ENCODE measurements at regions not wholly inside any gene's neighbourhood (a gene's known extent, or its start where the extent isn't known, plus 50 kb on each side); places are given as distances from the start of the nearest gene placed in this dataset.

GRCh38 chr5:124072570-124072969, 560.6 kb downstream of the CSNK1G3 start:
- H3K79me2 ChIP-seq (ENCODE audit: control insufficient read depth, insufficient read depth, low read length) = no peaks in the 10 kb centered on the region

GRCh38 chr5:124071039-124071438, 559.1 kb downstream of the CSNK1G3 start:
- no peak overlapping the region for H3K4me3 ChIP-seq (replicated peaks in 1 of 4; ENCODE audit: control extremely low read depth in 1 of 4, insufficient read depth in 1 of 4, low read depth in 3 of 4, low read length in 4 of 4)
- no peak overlapping the region for H2AFZ ChIP-seq (ENCODE audit: low read length)
- TF ChIP-seq EZH2 (IDR thresholded peaks at IDR 0.05; ENCODE audit: low read length, missing control alignments) (no peak), CTCF (conservative IDR thresholded peaks at IDR 0.05 in 1 of 2, IDR thresholded peaks at IDR 0.05 in 1 of 2; ENCODE audit: low read depth in 1 of 2, low read length in 2 of 2) (no peak)
- H3K9ac ChIP-seq (ENCODE audit: insufficient read depth, low read length) = no peak overlapping the region
- no peak for DNase-seq (ENCODE audit: low read depth in 2 of 2)
- no peak overlapping the region for H3K4me2 ChIP-seq (ENCODE audit: extremely low read depth, insufficient read depth, low read length)
- no peaks in the 10 kb centered on the region for H3K36me3 ChIP-seq (ENCODE audit: control insufficient read depth, insufficient read depth, low read length)
- H3K4me1 ChIP-seq (ENCODE audit: control insufficient read depth, extremely low read depth, insufficient read depth, low read length) = no peaks in the 10 kb centered on the region
- H4K20me1 ChIP-seq (ENCODE audit: control insufficient read depth, extremely low read depth, insufficient read depth, low read length) = no peaks in the 10 kb centered on the region
- no peak overlapping the region for H3K27ac ChIP-seq (ENCODE audit: insufficient read depth, low read length)
- no peaks in the 10 kb centered on the region for H3K9me3 ChIP-seq (ENCODE audit: control insufficient read depth, insufficient read depth, low read depth, low read length)
- H3K79me2 ChIP-seq (ENCODE audit: control insufficient read depth, insufficient read depth, low read length) = no peaks in the 10 kb centered on the region
- H3K27me3 ChIP-seq (ENCODE audit: control insufficient read depth, insufficient read depth, low read length) = no peaks in the 10 kb centered on the region

More at GRCh38 chr5:124072570-124072969, 560.6 kb downstream of the CSNK1G3 start:
- Histone ChIP-seq H4K20me1 (ENCODE audit: control insufficient read depth, extremely low read depth, insufficient read depth, low read length) (no peaks in the 10 kb centered on the region), H3K4me1 (ENCODE audit: control insufficient read depth, extremely low read depth, insufficient read depth, low read length) (no peaks in the 10 kb centered on the region), H3K36me3 (ENCODE audit: control insufficient read depth, insufficient read depth, low read length) (no peaks in the 10 kb centered on the region), H3K4me3 (replicated peaks in 1 of 4; ENCODE audit: control extremely low read depth in 1 of 4, insufficient read depth in 1 of 4, low read depth in 3 of 4, low read length in 4 of 4) (no peak overlapping the region), H3K27ac (ENCODE audit: insufficient read depth, low read length) (no peak overlapping the region), H2AFZ (ENCODE audit: low read length) (no peak overlapping the region), H3K4me2 (ENCODE audit: extremely low read depth, insufficient read depth, low read length) (no peak overlapping the region), H3K9me3 (ENCODE audit: control insufficient read depth, insufficient read depth, low read depth, low read length) (no peaks in the 10 kb centered on the region), H3K27me3 (ENCODE audit: control insufficient read depth, insufficient read depth, low read length) (no peaks in the 10 kb centered on the region), H3K9ac (ENCODE audit: insufficient read depth, low read length) (no peak overlapping the region)
- no peak for DNase-seq (ENCODE audit: low read depth in 2 of 2)
- TF ChIP-seq EZH2 (IDR thresholded peaks at IDR 0.05; ENCODE audit: low read length, missing control alignments) (no peak), CTCF (conservative IDR thresholded peaks at IDR 0.05 in 1 of 2, IDR thresholded peaks at IDR 0.05 in 1 of 2; ENCODE audit: low read depth in 1 of 2, low read length in 2 of 2) (no peak)

- TF ChIP-seq EZH2 (IDR thresholded peaks at IDR 0.05; ENCODE audit: low read length, missing control alignments) = no peak
- no peak for TF ChIP-seq CTCF (conservative IDR thresholded peaks at IDR 0.05 in 1 of 2, IDR thresholded peaks at IDR 0.05 in 1 of 2; ENCODE audit: low read depth in 1 of 2, low read length in 2 of 2)
- no peaks in the 10 kb centered on the region for H4K20me1 ChIP-seq (ENCODE audit: control insufficient read depth, extremely low read depth, insufficient read depth, low read length)
- no peaks in the 10 kb centered on the region for H3K9me3 ChIP-seq (ENCODE audit: control insufficient read depth, insufficient read depth, low read depth, low read length)
- H3K27ac ChIP-seq (ENCODE audit: insufficient read depth, low read length) = no peak overlapping the region
- H3K79me2 ChIP-seq (ENCODE audit: control insufficient read depth, insufficient read depth, low read length) = no peaks in the 10 kb centered on the region
- H3K4me3 ChIP-seq (replicated peaks in 1 of 4; ENCODE audit: control extremely low read depth in 1 of 4, insufficient read depth in 1 of 4, low read depth in 3 of 4, low read length in 4 of 4) = no peak overlapping the region
- no peak overlapping the region for H2AFZ ChIP-seq (ENCODE audit: low read length)
- no peaks in the 10 kb centered on the region for H3K36me3 ChIP-seq (ENCODE audit: control insufficient read depth, insufficient read depth, low read length)
- no peaks in the 10 kb centered on the region for H3K27me3 ChIP-seq (ENCODE audit: control insufficient read depth, insufficient read depth, low read length)
- no peaks in the 10 kb centered on the region for H3K4me1 ChIP-seq (ENCODE audit: control insufficient read depth, extremely low read depth, insufficient read depth, low read length)
- no peak for DNase-seq (ENCODE audit: low read depth in 2 of 2)
- no peak overlapping the region for H3K9ac ChIP-seq (ENCODE audit: insufficient read depth, low read length)
- H3K4me2 ChIP-seq (ENCODE audit: extremely low read depth, insufficient read depth, low read length) = no peak overlapping the region
Observed at GRCh38 chr5:124065508-124065907, 553.5 kb downstream of the CSNK1G3 start.

Measured in fibroblast of lung (primary cell).